ENCODE measurements at regions not wholly inside any gene's neighbourhood (a gene's known extent, or its start where the extent isn't known, plus 50 kb on each side); places are given as distances from the start of the nearest gene placed in this dataset.

GRCh38 chr4:167826281-167826680 is 266.1 kb upstream of the ANXA10 start (continued):
- TF ChIP-seq ZBTB40 (IDR thresholded peaks at IDR 0.05; ENCODE audit: borderline replicate concordance) = no peak
- no peak for TF ChIP-seq BMI1 (IDR thresholded peaks at IDR 0.05; ENCODE audit: borderline replicate concordance)
- TF ChIP-seq ZBED1 (IDR thresholded peaks at IDR 0.05; ENCODE audit: borderline replicate concordance) = no peak
- no peak for TF ChIP-seq CREB1 (IDR thresholded peaks at IDR 0.05; ENCODE audit: low read depth)
- TF ChIP-seq SIN3A (IDR thresholded peaks at IDR 0.05; ENCODE audit: low read depth, low read length) = no peak
- TF ChIP-seq GATAD2B (conservative IDR thresholded peaks at IDR 0.05; ENCODE audit: low read depth) = no peak

- in situ Hi-C loops (cut with MboI) (no loop called here), intact Hi-C loops (cut with micrococcal nuclease; ENCODE audit: unreplicated experiment) (no loop called here)
- POLR2A ChIA-PET = no interaction called here
- H3K4me1 ChIP-seq (ENCODE audit: control insufficient read depth, insufficient read depth, low read length) = no peaks in the 10 kb centered on the region
- H3K9me3 ChIP-seq (replicated peaks; ENCODE audit: control insufficient read depth, insufficient read depth, low read length) = no peaks in the 10 kb centered on the region
- DNase-seq (ENCODE audit: low read depth, low spot score) (no peak), FAIRE-seq (no peak), ATAC-seq (no peak)
- no peaks in the 10 kb centered on the region for H4K20me1 ChIP-seq (ENCODE audit: control insufficient read depth, insufficient read depth)
- H3K9ac ChIP-seq (ENCODE audit: control insufficient read depth, insufficient read depth, low read length) = no peak overlapping the region
- H3K79me2 ChIP-seq (ENCODE audit: control insufficient read depth, insufficient read depth, low read length) = no peaks in the 10 kb centered on the region
- SMC1A ChIA-PET (ENCODE audit: uncharacterized antibody, unreplicated experiment) = no interaction called here
- no TSS peak for BruUV-seq (replicated peaks)
- no peaks in the 10 kb centered on the region for H3K36me3 ChIP-seq (ENCODE audit: control insufficient read depth in 2 of 2, insufficient read depth in 2 of 2, low read length in 1 of 2)
- CTCF ChIA-PET = no interaction called here
- no peaks in the 10 kb centered on the region for H3K27me3 ChIP-seq (replicated peaks in 1 of 2; ENCODE audit: control insufficient read depth in 2 of 2, insufficient read depth in 2 of 2, low read length in 1 of 2)
- no peak overlapping the region for H3K4me3 ChIP-seq
- no peak overlapping the region for H3K27ac ChIP-seq (ENCODE audit: control insufficient read depth, insufficient read depth)
- no peak overlapping the region for H3K4me2 ChIP-seq (ENCODE audit: control insufficient read depth, insufficient read depth)
- no peak overlapping the region for H2AFZ ChIP-seq (ENCODE audit: control insufficient read depth, low read depth, low read length)
- RAD21 ChIA-PET (ENCODE audit: unreplicated experiment) = no interaction called here
- TF ChIP-seq ZBTB4 (CRISPR knock-in tag; IDR thresholded peaks at IDR 0.05) (no peak), WRNIP1 (IDR thresholded peaks at IDR 0.05; ENCODE audit: borderline replicate concordance, low read depth, low read length) (no peak), KDM1A (IDR thresholded peaks at IDR 0.05; ENCODE audit: borderline replicate concordance) (no peak), IRF3 (IDR thresholded peaks at IDR 0.05) (no peak), TCF12 (IDR thresholded peaks at IDR 0.05; ENCODE audit: low read depth, low read length) (no peak), EZH2 (IDR thresholded peaks at IDR 0.05; ENCODE audit: borderline replicate concordance, control insufficient read depth, low read depth, low read length) (no peak), ESRRA (IDR thresholded peaks at IDR 0.05; ENCODE audit: low read length) (no peak), SPI1 (IDR thresholded peaks at IDR 0.05; ENCODE audit: borderline replicate concordance, insufficient read depth, low read depth, low read length) (no peak), MAX (IDR thresholded peaks at IDR 0.05; ENCODE audit: low read depth, low read length) (no peak), ZBED1 (IDR thresholded peaks at IDR 0.05; ENCODE audit: borderline replicate concordance) (no peak)
Observed at GRCh38 chr4:167831855-167832254, 260.5 kb upstream of the ANXA10 start.

Data from GM12878 (cell line).